ENCODE measurements at regions not wholly inside any gene's neighbourhood (a gene's known extent, or its start where the extent isn't known, plus 50 kb on each side); places are given as distances from the start of the nearest gene placed in this dataset.

GRCh38 chr15:53841651-53842050 lies 82.2 kb upstream of the WDR72 start:
- no peak for TF ChIP-seq EZH2 (IDR thresholded peaks at IDR 0.05; ENCODE audit: borderline replicate concordance, low read length)
- TF ChIP-seq CTCF (conservative IDR thresholded peaks at IDR 0.05 in 1 of 2, IDR thresholded peaks at IDR 0.05 in 1 of 2; ENCODE audit: extremely low read depth in 1 of 2, insufficient read depth in 1 of 2, low read depth in 1 of 2, low read length in 2 of 2), result no peak
